ENCODE measurements at regions not wholly inside any gene's neighbourhood (a gene's known extent, or its start where the extent isn't known, plus 50 kb on each side); places are given as distances from the start of the nearest gene placed in this dataset.
A peak's percentile ranks its signal among the peaks of the same experiment; 100 is the strongest.

DNA sequence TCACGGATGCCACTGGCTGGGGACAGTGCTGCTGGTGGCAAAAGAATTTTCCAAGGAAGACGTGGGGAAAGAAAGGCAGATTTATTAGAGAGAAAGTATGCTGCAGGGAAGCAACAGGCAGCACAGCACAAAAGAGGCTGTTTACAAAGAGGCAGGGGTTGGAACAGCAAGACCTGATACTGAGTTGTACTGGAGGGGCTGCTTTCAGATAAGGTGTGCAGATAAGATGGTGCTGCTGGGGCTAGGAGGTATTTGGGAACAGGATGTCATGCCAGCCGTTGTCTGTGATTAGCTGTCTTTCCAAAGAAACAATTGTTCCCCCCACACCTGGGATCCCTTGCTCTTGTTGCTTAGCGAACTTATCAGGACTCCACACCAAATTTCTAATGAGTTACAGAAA is 2023.3 kb upstream of the PCDH20 start:
- DNase-seq = no peak

DNA sequence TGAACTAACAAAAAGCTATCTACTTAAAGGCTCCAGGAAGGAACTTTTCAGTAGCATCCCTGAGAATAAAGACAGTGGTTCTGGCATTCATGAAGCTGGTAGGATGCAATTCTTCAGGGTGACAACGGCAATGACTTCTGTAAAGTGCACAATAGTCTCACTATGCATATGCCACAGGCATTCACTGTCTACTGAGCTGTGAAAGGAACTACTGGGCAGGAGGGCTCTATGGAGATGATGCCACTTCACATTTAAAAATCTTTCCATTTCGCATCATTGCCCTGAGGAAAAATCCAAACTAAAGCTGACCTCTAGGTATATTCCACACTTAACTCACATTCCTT is 2020.6 kb upstream of the PCDH20 start:
- no peak for DNase-seq

DNA sequence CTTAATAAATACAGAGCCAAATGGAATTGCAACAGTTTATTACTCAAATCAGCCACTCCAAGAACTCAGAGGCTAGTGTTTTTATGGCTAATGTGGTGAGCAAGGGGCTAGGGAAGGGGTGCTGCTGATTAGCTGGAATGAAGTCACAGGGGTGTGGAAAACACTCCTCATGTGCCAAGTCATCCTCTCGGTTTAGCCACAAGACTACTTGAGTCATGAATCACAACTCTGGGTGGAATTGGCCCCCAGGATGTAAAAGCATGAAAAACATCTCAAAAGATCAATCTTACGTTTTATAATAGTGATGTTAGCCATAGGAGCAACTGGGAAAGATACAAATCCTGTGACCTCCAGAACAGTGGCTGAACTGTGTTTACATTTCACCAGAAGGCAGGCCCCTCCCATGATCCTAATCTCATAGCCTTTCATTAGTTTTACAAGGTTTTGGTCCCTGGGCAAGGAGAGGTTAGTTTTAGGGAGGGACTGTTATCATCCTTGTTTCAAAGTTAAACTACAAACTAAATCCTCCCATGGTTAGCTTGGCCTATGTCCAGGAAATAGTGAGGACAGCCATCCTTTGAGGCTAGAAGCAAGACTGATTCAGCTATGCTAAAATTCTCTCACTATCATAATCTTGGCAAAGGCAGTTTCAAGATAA is 2020.1 kb upstream of the PCDH20 start:
- DNase-seq = no peak

DNA sequence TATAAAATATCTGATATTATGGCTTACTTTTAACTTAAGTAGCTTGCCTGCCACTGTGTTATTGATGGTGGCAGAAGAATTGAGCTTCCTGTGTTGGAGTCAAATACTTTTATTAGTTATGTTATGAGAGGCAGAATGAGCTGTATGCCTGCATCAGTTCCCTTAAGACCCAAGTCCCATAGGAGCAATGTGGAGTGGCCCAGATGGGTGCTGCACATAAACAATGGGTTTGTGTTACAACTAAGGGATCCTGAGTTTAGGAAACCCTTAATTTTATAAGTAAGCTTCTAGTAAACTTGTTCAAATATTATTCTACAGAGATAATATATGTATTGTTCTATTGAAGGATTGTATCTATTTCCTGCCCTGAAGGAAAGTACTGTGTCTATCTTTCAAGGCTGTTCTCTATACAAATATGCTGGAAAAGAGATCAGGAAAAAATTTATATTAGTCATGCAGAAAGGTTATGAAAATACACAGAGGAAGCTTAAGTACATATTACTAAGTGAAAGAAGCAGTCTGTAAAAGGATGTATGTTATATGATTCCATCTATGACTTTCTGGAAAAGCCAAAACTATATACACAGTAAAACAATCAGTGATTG is 2018.0 kb upstream of the PCDH20 start:
- DNase-seq = no peak

DNA sequence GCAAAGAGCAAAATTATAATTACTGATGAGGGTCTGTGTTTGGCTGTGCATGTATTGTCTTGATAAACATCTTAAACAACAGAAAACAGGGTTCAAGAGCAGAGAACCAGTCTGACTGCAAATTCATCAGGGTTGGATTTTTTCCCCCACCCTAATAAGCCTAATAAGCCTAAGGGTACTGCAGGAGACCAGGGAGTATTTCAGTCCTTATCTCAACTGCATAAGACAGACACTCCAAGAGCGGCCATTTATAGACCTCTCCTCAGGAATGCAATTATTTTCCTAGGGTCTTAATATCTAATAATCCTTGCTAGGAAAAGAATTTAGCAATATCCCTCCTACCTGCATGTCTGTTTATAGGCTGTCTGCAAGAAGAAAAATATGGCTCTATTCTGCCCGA is 2011.5 kb upstream of the PCDH20 start:
- no peak for DNase-seq

DNA sequence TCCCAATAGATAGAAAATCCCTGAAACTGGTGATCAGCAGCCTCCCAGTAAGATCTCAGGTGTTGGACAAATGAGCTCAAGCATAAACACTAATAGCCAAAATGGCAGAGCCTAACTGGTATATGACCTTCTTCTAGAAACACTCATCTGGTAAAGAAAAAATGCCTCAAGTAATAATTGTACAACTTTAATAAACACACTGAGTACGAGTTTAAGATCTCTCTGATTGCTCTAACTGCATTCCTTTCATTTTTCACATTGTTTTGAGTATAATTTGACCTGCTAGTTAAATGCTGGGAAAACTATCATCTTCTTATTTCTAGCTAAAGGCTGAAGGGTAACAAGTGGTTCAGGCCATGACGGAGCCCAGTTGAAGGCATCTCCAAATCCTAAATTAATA is 2009.5 kb upstream of the PCDH20 start:
- no peak for DNase-seq

DNA sequence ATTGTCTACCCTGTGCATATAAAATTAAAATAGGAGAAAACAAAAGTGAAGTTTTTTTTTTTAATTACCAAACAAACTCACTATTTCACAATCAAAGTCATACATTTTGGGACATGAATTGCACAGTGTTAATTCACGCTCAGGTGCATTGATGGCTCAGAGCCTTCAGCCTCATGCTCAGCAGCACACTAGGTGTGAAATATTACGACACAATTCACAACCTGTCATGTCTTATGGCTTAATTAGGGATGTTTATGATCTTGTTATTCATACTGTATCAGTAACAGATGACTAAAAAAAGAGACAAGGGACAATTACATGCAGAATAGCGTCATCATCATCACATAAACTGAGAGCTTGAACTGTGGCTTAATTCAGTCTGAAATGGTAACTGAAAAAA is 2005.5 kb upstream of the PCDH20 start:
- DNase-seq = no peak

DNA sequence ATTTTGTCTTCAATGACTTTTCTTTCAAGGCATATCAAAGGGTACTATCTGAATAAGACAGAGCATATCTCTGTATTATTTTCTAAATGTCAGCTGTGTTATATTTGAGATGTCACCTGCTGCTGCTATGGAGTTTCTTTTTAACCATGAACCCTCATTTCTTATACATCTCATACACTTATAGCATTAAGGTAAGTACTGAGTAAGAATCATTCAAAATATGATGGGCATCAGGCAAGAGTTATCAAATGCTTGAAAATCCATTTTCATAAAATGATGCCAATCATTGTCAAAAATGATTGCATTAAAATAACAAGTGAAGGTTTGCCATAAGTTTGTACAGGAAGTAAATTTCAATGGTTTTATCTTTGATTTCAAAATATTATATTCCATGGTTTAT is 2005.0 kb upstream of the PCDH20 start:
- no peak for DNase-seq

DNA sequence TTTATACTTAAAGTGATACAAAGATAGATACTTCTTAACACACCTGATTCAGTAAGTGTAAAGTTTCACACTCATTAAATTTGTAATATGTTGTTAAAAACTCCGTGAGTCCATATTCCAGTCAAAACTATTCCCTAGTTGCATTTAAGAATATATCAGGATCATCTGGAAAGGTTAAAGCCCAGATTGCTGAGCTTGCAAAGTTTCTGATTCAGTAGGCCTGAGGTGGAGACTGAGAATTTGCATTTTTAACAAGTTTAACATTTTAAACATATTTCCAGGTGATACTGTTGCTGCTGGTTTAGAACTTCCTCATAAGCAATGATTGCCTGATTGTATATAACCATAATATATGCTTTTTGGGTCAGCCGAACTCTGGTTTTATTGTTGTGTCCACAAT is 1998.6 kb upstream of the PCDH20 start:
- no peak for DNase-seq

DNA sequence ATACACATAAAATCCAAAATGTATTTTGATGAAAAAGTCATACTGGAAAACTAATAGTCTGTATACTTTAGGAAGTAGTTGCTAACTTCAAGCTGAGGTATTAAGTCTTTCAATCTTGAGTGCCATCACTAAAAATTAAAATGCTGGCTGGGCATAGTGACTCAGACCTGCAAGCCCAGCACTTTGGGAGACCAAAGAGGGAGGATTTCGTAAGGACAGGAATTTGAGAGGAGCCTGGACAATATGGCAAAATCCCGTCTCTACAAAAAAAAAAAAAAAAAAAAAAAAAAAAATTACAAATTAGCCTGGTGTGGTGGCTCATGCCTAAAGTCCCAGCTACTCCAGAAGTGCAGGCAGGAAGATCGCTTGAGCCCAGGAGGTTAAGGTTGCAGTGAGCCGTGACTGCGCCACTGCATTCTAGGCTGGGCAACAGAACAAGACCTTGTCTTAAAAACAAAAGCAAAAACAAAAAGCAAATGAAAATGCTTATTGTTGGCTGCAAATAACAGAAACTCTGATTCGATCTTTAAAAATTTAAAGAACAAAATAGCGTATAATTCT is 1994.2 kb upstream of the PCDH20 start:
- no peak for DNase-seq

DNA sequence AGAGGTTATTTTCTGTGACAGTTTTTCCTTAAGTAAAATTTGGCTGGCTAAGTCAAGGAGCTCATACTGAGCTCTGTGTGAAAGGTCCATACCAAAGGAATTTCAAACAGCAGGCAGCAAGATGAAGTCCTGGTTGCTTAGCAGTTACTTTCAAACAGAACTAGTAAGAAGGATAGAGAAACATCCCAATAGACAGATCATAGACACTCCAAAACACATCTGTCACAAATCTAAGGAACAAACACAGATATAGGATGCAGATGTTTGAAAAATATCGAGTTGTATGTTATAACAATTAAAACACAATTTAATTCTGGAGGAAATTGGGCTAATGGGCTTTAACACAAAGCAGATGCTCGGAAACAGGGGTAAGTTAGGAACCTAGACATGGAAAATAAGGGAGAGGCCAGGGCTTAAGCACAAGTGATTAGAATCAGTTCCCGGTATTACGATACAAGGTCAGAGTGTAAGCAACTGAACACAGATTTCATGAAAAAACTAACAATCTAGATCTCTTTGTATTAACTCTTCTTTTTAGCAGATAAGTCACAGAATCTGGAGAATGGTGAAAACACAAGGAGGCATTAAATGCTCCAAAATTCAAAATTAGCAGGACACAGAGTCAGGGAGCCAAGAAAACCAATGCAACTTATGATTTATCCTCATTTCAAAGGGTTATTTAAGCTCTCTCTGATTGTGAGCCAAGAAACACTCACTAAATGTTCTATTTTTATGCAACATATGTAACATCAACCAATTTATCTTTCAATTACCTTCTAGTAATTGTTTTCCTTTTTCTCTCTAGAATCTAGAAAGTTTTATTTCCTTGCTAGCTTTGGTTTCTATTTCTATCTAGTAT is 1992.9 kb upstream of the PCDH20 start:
- DNase-seq = no peak

DNA sequence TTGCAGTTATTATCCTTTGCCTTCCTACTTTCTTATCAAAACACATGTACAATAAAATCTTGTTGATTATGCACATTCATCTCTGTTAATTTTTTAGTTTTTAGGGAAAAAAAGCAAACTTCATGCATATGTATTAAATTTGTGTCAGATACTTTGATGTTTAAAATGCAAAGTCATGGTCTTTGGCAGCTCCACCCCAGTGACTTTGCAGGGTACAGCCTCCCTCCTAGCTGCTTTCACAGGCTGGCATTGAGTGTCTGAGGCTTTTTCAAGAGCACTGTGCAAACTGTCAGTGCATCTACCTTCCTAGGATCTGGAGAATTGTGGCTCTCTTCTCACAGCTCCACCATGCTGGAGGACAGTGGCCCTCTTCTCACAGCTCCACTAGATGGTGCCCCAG is 1988.1 kb upstream of the PCDH20 start:
- DNase-seq = no peak

DNA sequence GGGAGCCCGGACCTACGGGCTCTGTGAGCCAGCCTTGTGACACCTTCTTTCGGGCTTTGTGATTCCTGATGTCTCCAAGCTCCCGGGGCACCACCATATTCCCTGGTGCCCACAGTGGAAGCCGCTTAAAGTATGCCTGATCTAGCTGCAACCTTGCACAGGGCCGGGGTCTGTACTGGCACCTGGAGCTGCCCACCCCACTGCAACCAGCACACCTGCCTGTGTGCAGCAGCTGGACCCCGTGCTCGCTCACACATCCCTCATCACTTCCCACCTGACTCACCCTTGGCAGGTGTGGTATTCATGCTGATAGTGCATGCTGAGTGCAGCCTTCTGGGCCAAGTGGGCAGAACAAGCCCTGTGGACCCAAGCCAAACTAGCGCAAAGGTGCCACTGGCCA is 1981.1 kb upstream of the PCDH20 start:
- DNase-seq = no peak

DNA sequence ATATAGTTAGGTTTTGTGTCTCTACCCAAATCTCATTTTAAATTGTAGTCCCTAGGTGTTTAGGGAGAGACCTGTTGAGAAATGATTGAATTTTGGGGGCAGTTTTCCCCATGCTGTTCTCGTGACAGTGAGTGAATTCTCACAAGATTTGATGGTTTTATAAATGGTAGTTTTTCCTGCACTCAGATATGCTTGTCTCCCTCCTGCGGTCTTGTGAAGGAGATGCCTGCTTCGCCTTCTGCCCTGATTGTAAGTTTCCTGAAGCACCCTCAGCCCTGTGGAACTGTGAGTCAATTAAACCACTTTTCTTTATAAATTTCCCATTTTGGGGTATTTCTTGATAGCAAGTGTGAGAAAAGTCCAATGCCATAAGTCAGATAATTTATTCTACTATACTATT is 1977.5 kb upstream of the PCDH20 start:
- DNase-seq = no peak

DNA sequence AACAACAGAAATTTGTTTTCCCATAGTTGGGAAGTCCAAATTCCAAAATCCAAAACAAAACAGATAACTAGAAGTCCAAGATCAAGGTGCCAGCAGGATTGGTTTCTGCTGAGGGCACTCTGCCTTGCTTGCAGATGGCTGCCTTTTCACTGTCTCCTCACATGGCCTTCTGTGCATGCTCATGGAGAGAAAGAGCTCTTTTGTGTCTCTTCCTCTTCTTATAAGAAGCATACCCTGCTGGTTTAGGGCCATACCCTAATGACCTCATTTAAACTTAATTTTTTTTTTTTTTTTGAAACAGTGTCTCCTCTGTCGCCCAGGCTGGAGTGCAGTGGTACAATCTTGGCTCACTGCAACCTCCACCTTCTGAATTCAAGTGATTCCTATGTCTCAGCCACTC is 1974.1 kb upstream of the PCDH20 start:
- DNase-seq = no peak

DNA sequence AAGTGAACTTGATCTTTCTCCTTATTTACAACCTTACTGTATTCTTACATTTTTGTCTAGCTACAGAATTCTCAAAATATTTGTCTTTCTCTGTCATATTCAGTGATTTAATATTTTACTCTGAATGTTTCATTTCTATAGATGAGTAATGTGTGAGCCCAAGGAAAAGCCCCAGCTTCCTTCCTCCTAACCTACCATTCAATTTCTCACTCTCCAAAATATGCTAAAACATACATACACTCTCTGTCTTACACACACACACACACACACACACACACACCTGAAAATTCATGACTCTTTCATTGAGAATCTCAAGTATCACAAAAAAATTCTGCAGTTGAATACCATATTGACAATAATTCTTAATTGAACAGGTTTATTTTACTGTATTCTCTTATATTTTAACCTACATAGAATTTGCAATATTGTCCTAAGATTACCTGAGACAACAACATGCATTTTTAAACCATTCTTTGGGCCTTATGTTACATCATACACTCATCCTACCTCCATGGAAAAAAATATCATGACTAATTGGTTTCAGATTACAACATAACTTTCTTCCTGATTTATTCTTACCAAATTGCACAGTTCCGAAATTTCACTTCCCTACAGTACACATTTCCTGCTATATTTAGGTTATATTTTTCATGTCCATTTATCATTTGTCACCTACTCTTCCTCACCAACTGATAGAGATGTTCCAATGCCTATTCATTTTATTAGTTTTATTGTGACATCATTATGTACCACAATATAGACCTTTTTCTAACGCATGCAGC is 1965.6 kb upstream of the PCDH20 start:
- peak in 1 of 2 donors; percentile 36 for DNase-seq

DNA sequence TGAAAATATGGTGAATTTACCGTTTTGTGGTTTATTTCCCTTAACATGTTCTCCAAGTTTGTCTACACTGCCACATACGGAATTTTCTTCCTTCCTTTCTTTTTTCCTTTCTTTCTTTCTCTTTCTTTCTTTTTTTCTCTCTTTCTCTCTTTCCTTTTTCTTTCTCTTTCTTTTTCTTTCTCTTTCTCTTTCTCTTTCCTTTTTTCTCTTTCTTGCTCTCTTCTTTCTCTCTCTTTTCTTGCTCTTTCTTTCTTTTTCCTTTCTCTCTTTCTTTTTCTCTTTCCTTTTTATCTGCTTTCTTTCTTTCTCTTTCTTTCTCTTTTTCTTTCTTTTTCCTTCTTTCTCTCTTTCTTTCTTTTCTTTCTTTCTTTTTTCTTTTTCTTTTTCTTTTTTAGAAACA is 1962.3 kb upstream of the PCDH20 start:
- DNase-seq = no peak

DNA sequence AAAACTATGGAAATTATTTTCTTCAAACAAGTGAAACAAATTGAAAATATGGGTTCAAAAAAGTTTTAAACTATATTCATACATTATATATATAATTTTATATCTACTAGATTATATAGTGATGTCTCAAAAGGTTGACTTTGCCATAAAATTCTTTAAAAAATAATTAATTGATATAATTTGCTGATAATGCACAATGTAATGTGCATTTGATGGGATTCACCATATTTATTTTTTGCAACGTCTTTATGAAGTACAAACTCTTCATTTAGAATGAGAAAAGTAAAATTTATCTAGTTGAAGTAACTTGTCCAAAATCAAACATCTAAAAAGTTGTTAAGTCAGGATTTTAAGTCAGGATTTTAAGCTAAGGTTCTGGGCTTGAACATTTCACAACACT is 1954.5 kb upstream of the PCDH20 start:
- no peak for DNase-seq

DNA sequence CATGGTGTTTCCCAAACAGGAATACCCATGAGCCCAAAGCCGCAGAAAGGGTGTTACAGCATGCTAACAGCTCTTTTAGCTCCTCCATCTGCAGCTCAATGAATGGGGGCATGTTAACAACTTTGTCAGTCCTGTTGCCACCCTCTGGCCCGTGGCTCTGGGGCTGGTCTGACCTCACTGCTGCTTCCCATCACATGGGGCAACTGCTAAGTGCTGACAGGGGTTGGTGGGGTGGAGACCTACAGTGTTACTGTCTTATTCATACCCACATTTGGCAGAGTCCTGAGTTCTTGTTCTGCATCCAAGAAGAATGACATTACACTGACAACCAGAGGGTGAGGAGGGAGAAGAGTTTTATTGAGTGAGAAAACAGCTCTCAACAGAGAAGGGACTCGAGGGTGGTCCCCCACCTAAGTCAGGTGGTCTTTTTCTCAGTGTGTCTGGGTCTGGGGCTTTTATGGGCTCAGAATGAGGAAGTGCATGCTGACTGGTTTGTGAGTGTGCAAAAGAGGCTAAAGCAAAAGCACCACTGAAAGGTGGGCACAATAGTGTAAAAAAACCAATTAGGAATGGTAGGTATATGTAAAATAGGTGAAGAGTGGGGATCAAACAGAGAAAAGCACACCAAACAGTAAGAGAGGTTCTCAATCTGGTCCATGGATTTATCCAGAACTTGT is 1952.0 kb upstream of the PCDH20 start:
- DNase-seq = no peak

DNA sequence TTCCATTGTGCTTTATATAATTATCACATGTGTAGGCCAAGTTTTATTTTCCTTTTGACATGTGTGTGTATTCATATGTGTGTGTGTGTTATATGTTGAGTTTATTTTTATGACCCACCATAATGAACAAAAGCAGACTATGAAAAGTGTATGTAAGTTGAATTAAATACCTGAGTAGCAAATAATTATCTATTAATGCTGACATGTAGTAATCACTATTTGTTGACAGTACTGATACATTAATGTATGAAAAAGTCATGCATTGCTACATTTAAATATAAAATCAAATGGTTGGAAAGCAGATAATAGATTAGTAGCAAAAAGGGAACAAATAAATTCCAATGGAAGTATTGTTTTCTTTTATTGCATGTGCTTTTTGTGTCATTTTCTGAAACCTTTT is 1948.5 kb upstream of the PCDH20 start:
- no peak for DNase-seq

DNA sequence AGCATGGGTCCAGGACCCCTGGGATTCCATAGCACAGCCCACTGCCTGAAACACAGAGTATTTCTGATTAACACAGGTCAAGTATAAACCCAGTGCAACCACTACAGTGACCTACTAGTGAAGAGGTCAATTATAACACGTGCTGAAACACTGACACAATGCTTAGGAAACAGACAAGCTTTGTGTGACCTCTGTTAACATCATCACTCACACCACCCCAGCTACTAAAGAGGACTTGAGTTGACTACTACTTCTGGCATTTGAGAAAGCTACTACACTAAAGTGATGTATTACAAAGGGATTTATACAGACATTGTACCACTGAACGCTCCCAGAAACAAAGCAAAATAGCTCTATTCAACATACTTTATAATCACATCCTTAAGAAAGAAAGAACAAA is 1935.9 kb upstream of the PCDH20 start:
- no peak for DNase-seq

DNA sequence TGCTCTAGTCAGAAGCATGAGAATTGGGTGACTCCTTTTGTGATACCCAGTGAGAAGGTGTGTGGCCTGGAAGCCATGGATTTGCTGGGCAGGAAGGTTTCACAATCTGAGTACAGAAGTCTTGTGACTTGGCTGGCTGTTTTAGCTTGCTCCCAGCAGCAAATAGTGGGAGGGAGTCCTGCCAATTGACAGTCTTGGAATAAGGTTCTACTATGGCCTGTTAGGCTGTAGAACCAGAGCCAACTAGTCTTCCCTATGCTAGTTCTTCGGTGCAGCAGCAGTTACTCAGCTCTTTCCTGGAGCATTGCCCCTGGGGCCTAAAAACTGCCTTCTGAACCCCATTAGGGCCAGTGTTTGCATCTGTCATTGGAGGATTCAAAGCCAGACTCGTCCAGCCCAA is 1935.4 kb upstream of the PCDH20 start:
- no peak for DNase-seq
